KMS-11 (cell line): ENCODE measurements at regions not wholly inside any gene's neighbourhood (a gene's known extent, or its start where the extent isn't known, plus 50 kb on each side); places are given as distances from the start of the nearest gene placed in this dataset.

Source experiments
- H2AFZ ChIP-seq: fragments of 200-600 bp; sonication (generic); 2 replicates; pipeline ENCODE4 v1.6.1; 2016; ENCODE audit warnings: antibody characterized with exemption, mixed run types, low read depth
- H3K27ac ChIP-seq: fragments of 200-600 bp; sonication (generic); 2 replicates; pipeline ENCODE4 v1.6.1; 2016; ENCODE audit warnings: mild to moderate bottlenecking, mixed run types
- H3K27me3 ChIP-seq: fragments of 200-600 bp; sonication (generic); 2 replicates; pipeline ENCODE4 v1.6.1; 2017; ENCODE audit warnings: mild to moderate bottlenecking, low read depth, mixed run types, moderate library complexity; ENCODE audit not compliant: insufficient read depth
- H3K36me3 ChIP-seq: fragments of 200-600 bp; sonication (generic); 2 replicates; pipeline ENCODE4 v1.6.1; 2017; ENCODE audit warnings: mild to moderate bottlenecking, mixed run types; ENCODE audit not compliant: insufficient read depth
- H3K4me1 ChIP-seq: fragments of 200-600 bp; sonication (generic); 2 replicates; pipeline ENCODE4 v1.6.1; 2016; ENCODE audit warnings: mild to moderate bottlenecking, low read depth, mixed run types; ENCODE audit not compliant: poor library complexity, severe bottlenecking
- H3K4me2 ChIP-seq: fragments of 200-600 bp; sonication (generic); 2 replicates; pipeline ENCODE4 v1.7.0; 2016; ENCODE audit warnings: mild to moderate bottlenecking, mixed run types
- H3K4me3 ChIP-seq: fragments of 200-600 bp; sonication (generic); IDR thresholded peaks from 2 replicates; pipeline ENCODE4 v1.6.1; 2017; ENCODE audit warnings: low read depth, low read length, mixed read lengths; ENCODE audit not compliant: insufficient read depth
- H3K79me2 ChIP-seq: fragments of 200-600 bp; sonication (generic); 2 replicates; pipeline ENCODE4 v1.6.1; 2016; ENCODE audit warnings: low read depth, mixed run types; ENCODE audit not compliant: insufficient read depth
- H3K9ac ChIP-seq: fragments of 200-600 bp; sonication (generic); 2 replicates; pipeline ENCODE4 v1.6.1; 2016; ENCODE audit warnings: mild to moderate bottlenecking, mixed run types
- H4K20me1 ChIP-seq: fragments of 200-600 bp; sonication (generic); 2 replicates; pipeline ENCODE4 v1.6.1; 2016; ENCODE audit warnings: mild to moderate bottlenecking, mixed run types; ENCODE audit not compliant: insufficient read depth
- CTCF ChIP-seq: fragments of 200-600 bp; sonication (generic); conservative IDR thresholded peaks from 2 replicates; pipeline ENCODE4 v1.6.1; 2017; ENCODE audit warnings: low read depth, mild to moderate bottlenecking, antibody characterized with exemption, low read length, moderate library complexity, mixed read lengths

GRCh38 chr14:98602983-98603382, 669.0 kb downstream of the BCL11B start:
- no peak for TF ChIP-seq CTCF
- no peak overlapping the region for H3K4me2 ChIP-seq
- H3K4me3 ChIP-seq: no peak overlapping the region
- no peaks in the 10 kb centered on the region for H3K36me3 ChIP-seq
- H4K20me1 ChIP-seq: no peaks in the 10 kb centered on the region
- no peak overlapping the region for H3K9ac ChIP-seq
- no peak overlapping the region for H2AFZ ChIP-seq
- H3K27ac ChIP-seq: no peak overlapping the region
- H3K27me3 ChIP-seq: no peaks in the 10 kb centered on the region
- H3K79me2 ChIP-seq: no peaks in the 10 kb centered on the region
- H3K4me1 ChIP-seq: no peaks in the 10 kb centered on the region

- H2AFZ ChIP-seq: no peak overlapping the region
- H3K27ac ChIP-seq: no peak overlapping the region
- no peaks in the 10 kb centered on the region for H3K79me2 ChIP-seq
- H3K4me3 ChIP-seq: no peak overlapping the region
- no peak for TF ChIP-seq CTCF
- no peaks in the 10 kb centered on the region for H4K20me1 ChIP-seq
- no peak overlapping the region for H3K4me2 ChIP-seq
- H3K9ac ChIP-seq: no peak overlapping the region
- no peaks in the 10 kb centered on the region for H3K27me3 ChIP-seq
- no peaks in the 10 kb centered on the region for H3K4me1 ChIP-seq
- H3K36me3 ChIP-seq: no peaks in the 10 kb centered on the region
These were observed 667.0 kb downstream of the BCL11B start for GRCh38 chr14:98605043-98605442.

GRCh38 chr14:98606041-98606640, 665.9 kb downstream of the BCL11B start:
- no peak overlapping the region for H3K27ac ChIP-seq
- H3K4me1 ChIP-seq: no peaks in the 10 kb centered on the region
- H3K79me2 ChIP-seq: no peaks in the 10 kb centered on the region
- no peaks in the 10 kb centered on the region for H3K36me3 ChIP-seq
- H3K27me3 ChIP-seq: no peaks in the 10 kb centered on the region
- no peak overlapping the region for H3K4me3 ChIP-seq
- no peak for TF ChIP-seq CTCF
- no peaks in the 10 kb centered on the region for H4K20me1 ChIP-seq
- H2AFZ ChIP-seq: no peak overlapping the region
- no peak overlapping the region for H3K9ac ChIP-seq
- H3K4me2 ChIP-seq: no peak overlapping the region

- H3K79me2 ChIP-seq: no peaks in the 10 kb centered on the region
- no peak overlapping the region for H3K4me3 ChIP-seq
- no peaks in the 10 kb centered on the region for H3K27me3 ChIP-seq
- H3K36me3 ChIP-seq: no peaks in the 10 kb centered on the region
- H4K20me1 ChIP-seq: no peaks in the 10 kb centered on the region
- H3K4me2 ChIP-seq: no peak overlapping the region
- H3K4me1 ChIP-seq: no peaks in the 10 kb centered on the region
- H2AFZ ChIP-seq: no peak overlapping the region
- no peak overlapping the region for H3K27ac ChIP-seq
- TF ChIP-seq CTCF: no peak
- no peak overlapping the region for H3K9ac ChIP-seq
These were observed 665.2 kb downstream of the BCL11B start for GRCh38 chr14:98606816-98607215.
